Astrocyte of the spinal cord (primary cell): ENCODE measurements at regions not wholly inside any gene's neighbourhood (a gene's known extent, or its start where the extent isn't known, plus 50 kb on each side); places are given as distances from the start of the nearest gene placed in this dataset.
A peak's percentile ranks its signal among the peaks of the same experiment; 100 is the strongest.

Experiments used
- DNase-seq: peaks from one replicate; pipeline ENCODE4 v3.0.0; 2011; ENCODE audit warnings: low read depth, low spot score
- H3K4me3 ChIP-seq: 2 replicates; pipeline ENCODE4 v1.5.1; 2011; ENCODE audit warnings: low read depth, mild to moderate bottlenecking, low read length, moderate library complexity
- CTCF ChIP-seq: IDR thresholded peaks from 2 replicates; pipeline ENCODE4 v1.5.1; 2012; ENCODE audit warnings: low read depth, mild to moderate bottlenecking, low read length, inconsistent platforms
- in situ Hi-C: cut with HindIII; loops from 2 replicates; pipeline ENCODE4 v1.10.0; 2017; ENCODE audit warnings: low sequenced_read_pairs

- DNase-seq = no peak
- in situ Hi-C loops = no loop called here
- TF ChIP-seq CTCF = no peak
Measured at GRCh38 chr1:184152974-184153373, 101.4 kb downstream of the TSEN15 start.

GRCh38 chr1:184153731-184154130 lies 102.2 kb downstream of the TSEN15 start:
- TF ChIP-seq CTCF = no peak
- no peak overlapping the region for H3K4me3 ChIP-seq
- in situ Hi-C loops = no loop called here
- DNase-seq = no peak

More at GRCh38 chr1:184152974-184153373, 101.4 kb downstream of the TSEN15 start:
- H3K4me3 ChIP-seq = no peak overlapping the region

- H3K4me3 ChIP-seq = no peak overlapping the region
- in situ Hi-C loops = no loop called here
- no peak for TF ChIP-seq CTCF
- peak; percentile 15 for DNase-seq
Measured at GRCh38 chr1:184156521-184157393, 105.2 kb downstream of the TSEN15 start.

GRCh38 chr1:184157394-184157742 lies 105.8 kb downstream of the TSEN15 start:
- TF ChIP-seq CTCF = no peak
- H3K4me3 ChIP-seq = no peak overlapping the region
- in situ Hi-C loops = no loop called here
- DNase-seq = no peak

- no peak for DNase-seq
- no peak overlapping the region for H3K4me3 ChIP-seq
- in situ Hi-C loops = no loop called here
- no peak for TF ChIP-seq CTCF
Measured at GRCh38 chr1:184158896-184159681, 107.6 kb downstream of the TSEN15 start.

- in situ Hi-C loops = no loop called here
- DNase-seq = peak; percentile 15
- TF ChIP-seq CTCF = no peak
- no peak overlapping the region for H3K4me3 ChIP-seq
Measured at GRCh38 chr1:184160236-184160635, 108.7 kb downstream of the TSEN15 start.
